GM19328 (cell line): ENCODE measurements at regions not wholly inside any gene's neighbourhood (a gene's known extent, or its start where the extent isn't known, plus 50 kb on each side); places are given as distances from the start of the nearest gene placed in this dataset.

ENCODE experiments used
- ATAC-seq: cut with Tn5 transposase; IDR thresholded peaks from one replicate; pipeline ENCODE4 v1.9.1; 2021; ENCODE audit warnings: mild to moderate bottlenecking, moderate library complexity; ENCODE audit not compliant: unreplicated experiment

GRCh38 chrX:106341823-106342222 lies 173.7 kb downstream of the PWWP3B start:
- ATAC-seq, result no peak

- ATAC-seq, result no peak
These were observed 188.5 kb downstream of the PWWP3B start for GRCh38 chrX:106356580-106356979.

- no peak for ATAC-seq
These were observed 195.1 kb downstream of the PWWP3B start for GRCh38 chrX:106363214-106363613.

- no peak for ATAC-seq
These were observed 210.5 kb downstream of the PWWP3B start for GRCh38 chrX:106378616-106379015.

GRCh38 chrX:106391284-106391911 lies 220.4 kb upstream of the RADX start:
- ATAC-seq, result no peak

GRCh38 chrX:106392346-106392745 lies 219.4 kb upstream of the RADX start:
- ATAC-seq, result no peak

- ATAC-seq, result no peak
These were observed 213.8 kb upstream of the RADX start for GRCh38 chrX:106397788-106398538.

GRCh38 chrX:106401965-106402559 lies 209.7 kb upstream of the RADX start:
- ATAC-seq, result no peak

GRCh38 chrX:106404512-106404911 lies 207.3 kb upstream of the RADX start:
- ATAC-seq, result no peak

- ATAC-seq, result peak; percentile 81
These were observed 196.4 kb upstream of the RADX start for GRCh38 chrX:106415276-106415895.

- ATAC-seq, result no peak
These were observed 175.1 kb upstream of the RADX start for GRCh38 chrX:106436691-106437090.

GRCh38 chrX:106437407-106437806 lies 174.4 kb upstream of the RADX start:
- no peak for ATAC-seq

- no peak for ATAC-seq
These were observed 161.4 kb upstream of the RADX start for GRCh38 chrX:106450405-106450804.

- ATAC-seq, result no peak
These were observed 159.8 kb upstream of the RADX start for GRCh38 chrX:106451933-106452332.

- no peak for ATAC-seq
These were observed 156.8 kb upstream of the RADX start for GRCh38 chrX:106454991-106455390.

- no peak for ATAC-seq
These were observed 154.0 kb upstream of the RADX start for GRCh38 chrX:106457802-106458201.

GRCh38 chrX:106467422-106467821 lies 144.4 kb upstream of the RADX start:
- ATAC-seq, result no peak

- no peak for ATAC-seq
These were observed 143.8 kb upstream of the RADX start for GRCh38 chrX:106467943-106468342.

GRCh38 chrX:106468433-106468832 lies 143.3 kb upstream of the RADX start:
- no peak for ATAC-seq

- no peak for ATAC-seq
These were observed 131.9 kb upstream of the RADX start for GRCh38 chrX:106479920-106480319.

GRCh38 chrX:106481341-106481740 lies 130.4 kb upstream of the RADX start:
- no peak for ATAC-seq

- peak; percentile 96 for ATAC-seq
These were observed 127.5 kb upstream of the RADX start for GRCh38 chrX:106484233-106484632.
